ENCODE measurements at regions not wholly inside any gene's neighbourhood (a gene's known extent, or its start where the extent isn't known, plus 50 kb on each side); places are given as distances from the start of the nearest gene placed in this dataset.

DNA sequence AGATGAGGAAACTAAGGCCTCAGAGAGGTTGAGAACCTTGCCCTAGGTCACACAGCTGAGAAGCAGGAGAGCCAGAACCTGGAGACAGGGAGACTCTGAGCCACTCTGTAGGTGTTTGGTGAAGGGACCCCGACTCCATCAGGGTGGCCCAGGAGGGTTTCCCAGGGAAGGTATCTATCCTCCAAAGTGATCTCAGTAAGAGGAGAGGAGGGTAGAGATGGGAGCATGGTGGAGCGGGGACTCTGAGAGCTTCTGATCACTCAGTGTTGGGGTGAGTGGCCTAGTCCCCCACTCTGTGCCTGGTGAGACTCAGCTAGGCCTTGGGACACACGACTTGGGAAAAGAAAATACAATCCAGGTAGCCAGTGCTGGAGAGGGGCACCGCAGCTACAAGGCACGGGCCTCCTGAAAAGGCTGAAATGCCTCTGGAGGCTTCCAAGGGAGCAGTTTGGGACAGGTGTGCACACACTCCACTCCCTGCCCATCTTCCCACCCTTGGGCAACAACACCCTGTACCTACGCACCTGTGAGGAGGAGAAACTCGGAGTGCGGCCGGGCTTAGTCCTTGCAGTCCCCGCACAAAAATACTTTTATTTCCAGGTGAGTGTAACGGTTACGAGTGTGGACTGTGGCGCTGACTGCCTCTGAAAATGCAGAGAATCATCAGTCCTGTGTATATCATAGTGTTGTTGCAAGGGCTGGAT, 80.8 kb downstream of the CAMK2N1 start:
- no peak for DNase-seq (ENCODE audit: low read depth in 4 of 4, low spot score in 1 of 4)
